ENCODE measurements at regions not wholly inside any gene's neighbourhood (a gene's known extent, or its start where the extent isn't known, plus 50 kb on each side); places are given as distances from the start of the nearest gene placed in this dataset.
"Not testable (repeated sequence)": the region's sequence is repeated elsewhere in the genome, so short reads cannot be mapped to it uniquely, and the experiment has no call there.

DNA sequence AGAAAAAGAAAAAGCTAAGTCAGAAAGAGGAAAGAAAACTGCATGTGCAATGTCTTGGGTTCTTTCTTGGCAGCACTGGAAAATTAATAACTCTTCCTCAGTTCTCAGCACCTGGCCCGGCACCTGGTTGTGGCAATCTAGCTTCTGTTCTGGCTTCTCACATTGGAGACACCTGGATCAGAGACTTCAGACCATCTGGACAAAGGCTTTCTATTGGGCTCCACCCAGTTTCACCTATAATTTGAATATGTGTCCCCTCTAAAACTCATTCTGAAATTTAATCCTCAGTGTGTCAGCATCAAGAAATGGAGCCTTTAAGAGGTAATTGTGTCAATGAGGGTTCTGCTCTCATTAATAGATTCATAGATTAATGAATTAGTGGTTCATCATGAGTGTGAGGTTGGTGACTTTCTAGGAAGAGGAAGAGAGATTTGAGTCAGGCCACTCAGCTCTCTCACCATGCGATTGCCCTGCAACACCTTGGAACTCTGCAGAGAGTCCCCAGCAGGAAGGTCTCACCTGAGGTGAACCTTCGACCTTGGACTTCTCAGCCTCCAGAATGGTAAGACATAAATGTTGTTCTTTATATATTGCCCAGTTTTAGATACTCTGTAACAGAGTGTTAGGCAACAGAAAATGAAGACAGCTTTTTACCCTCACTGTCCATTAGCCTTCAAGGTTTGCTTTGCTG lies 679.9 kb downstream of the NTRK3 start:
- DNase-seq: no peak

- peak; percentile 17 for DNase-seq
These were observed 680.6 kb downstream of the NTRK3 start for GRCh38 chr15:87575896-87576473.

DNA sequence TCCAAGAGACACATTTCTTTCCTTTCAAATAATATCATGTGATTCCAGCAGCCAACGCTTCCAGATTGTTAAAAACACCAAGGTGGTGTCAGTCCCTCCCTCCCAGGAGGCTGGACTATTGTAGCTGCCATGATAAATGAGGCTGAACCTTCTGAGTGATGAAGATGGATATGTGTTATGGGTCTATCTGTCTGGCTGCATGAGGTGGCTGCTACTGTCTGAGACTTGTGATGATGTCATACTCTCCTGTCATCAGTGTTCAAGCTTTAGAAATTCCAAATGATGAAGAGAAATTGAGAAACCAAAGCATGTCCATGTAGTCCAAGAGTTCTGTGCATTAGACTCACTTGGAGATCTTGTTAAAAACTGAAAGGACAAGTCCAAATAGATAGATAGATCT lies 683.0 kb downstream of the NTRK3 start:
- DNase-seq: no peak

DNA sequence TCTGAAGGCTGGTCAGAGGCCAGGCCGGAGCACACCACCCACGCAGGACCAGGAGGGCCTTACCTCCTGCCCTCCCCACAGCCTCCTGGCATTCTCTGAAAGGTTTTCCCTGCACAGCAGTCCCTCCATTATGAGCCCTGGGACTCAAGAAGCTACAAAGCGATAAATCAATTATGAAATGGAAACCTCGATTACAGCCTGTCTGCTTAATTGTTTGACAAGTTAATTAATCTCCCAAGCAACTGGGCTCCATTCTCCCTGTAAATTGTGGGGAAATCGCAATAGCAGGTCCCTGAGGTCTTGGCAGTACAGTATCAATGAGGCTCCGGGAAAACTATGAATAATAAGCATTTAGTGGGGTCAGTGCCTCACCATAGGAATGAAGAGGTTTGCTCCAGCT lies 683.5 kb downstream of the NTRK3 start:
- DNase-seq: no peak

DNA sequence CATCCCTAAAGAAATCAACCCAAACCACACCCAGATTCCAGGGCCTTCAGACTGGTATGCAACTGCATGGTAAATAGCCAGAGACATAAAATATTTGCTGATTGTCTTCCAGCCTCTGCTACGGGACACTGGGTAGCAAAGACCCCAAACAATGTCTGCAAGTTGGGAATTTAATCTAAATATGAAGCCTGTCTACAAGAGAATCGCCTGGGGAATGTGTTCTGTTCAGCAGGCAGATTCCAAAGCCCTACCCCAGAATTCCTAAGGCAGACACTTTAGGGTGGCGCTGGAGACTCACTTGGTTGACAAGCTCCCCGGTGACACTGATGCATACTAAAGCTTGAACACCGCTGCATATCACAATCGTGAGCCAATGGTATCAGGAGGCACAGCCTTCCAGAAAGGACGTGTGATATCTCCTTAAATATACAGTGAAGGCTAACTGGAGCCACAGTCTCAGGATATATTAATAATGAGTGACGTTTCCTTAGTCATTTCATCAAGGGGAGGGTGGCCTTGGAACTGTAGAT lies 684.1 kb downstream of the NTRK3 start:
- no peak for DNase-seq

DNA sequence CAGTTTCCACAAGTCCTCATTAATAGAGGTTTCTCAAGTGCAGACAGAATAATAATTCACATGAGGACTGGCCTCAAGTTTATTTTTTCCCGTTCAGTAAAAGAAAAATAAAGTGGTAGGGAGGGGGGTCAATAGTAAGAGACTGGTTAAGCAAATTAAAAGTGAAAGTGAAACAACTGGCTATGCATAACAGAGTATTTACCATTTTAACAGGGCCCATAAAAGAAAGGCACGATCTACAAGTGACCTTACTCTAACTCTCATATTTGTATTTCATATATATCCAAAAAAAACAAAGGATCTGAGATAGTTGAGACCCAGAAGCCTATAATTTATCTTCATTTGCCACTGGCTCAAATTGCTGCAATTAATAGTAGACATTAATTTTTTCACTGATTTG lies 686.3 kb downstream of the NTRK3 start:
- no peak for DNase-seq

GRCh38 chr15:87569581-87569980 lies 687.0 kb downstream of the NTRK3 start:
- DNase-seq: no peak

DNA sequence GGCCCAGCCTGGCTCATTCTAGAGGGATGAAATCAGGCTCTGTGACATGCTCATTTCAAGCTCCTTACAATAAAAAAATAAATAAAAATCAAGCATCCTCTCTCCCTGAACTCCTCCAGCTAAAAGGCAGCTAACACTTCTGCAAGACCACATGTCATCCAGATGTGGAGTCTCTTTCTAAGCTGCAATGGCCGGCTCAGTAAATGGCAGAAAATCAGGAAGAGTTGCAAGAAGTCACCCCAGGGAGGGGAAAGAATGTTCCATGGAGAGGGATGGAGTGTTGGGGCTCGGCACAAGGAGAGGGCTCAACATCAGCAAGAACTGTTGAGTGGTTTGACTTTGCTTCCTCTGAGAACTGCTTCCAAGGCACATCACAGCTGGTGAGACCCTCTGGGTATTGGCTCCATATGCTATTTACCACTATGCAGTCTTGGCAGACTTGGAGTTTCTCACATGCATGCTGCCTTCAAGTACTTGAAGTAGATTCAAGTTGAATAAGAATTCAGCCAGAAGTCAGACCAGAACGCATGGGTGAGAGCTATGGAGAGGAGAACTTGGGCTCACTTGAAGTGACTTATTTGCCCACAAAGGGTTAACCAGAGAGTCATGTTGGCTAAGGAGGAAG lies 689.0 kb downstream of the NTRK3 start:
- no peak for DNase-seq

DNA sequence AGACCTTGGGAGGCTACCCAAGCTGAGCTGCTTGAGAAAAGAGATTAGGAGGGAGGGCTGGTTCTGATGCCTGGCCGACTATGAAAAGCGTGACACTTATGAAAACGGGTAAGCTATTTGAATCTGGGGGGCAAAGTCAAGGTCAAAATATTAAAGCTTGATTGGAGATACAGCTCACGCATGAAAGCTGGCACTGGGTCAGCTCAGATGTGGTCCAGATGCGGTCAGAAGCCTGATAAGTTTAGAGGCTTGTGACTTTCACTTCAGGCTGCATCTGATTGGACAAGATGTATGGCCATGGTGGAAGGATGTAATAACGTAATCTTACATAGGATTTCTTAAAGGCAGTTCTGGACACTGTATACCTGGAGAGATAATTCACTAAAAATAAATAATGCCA lies 690.3 kb downstream of the NTRK3 start:
- DNase-seq: no peak

DNA sequence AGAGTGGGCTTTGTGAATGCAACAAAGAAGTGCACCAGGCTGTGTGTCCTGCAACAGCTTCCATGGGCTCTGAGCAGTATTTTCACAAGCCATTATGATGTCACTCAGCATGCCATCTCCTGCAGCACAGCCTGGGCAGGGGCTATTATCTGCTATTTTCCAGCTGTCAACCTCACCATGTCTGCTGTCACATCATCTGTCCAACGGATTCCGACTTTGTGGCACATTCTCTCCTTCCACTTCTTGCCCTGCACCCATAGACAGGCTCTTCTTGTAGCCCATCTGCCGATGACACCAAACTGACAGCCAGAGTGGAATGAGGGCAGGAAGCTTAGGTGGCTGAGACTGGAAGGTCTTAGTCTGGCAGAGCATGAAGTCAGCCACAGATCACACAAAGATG lies 691.9 kb downstream of the NTRK3 start:
- no peak for DNase-seq

GRCh38 chr15:87563869-87564268 lies 692.7 kb downstream of the NTRK3 start:
- DNase-seq: no peak

- DNase-seq: no peak
These were observed 694.3 kb downstream of the NTRK3 start for GRCh38 chr15:87562203-87562602.

- no peak for DNase-seq
These were observed 694.9 kb downstream of the NTRK3 start for GRCh38 chr15:87561641-87562040.

GRCh38 chr15:87557881-87558280 lies 698.7 kb downstream of the NTRK3 start:
- DNase-seq: no peak

- DNase-seq: no peak
These were observed 699.7 kb downstream of the NTRK3 start for GRCh38 chr15:87556886-87557285.

GRCh38 chr15:87549860-87550259 lies 706.7 kb downstream of the NTRK3 start:
- DNase-seq: no peak

GRCh38 chr15:87549296-87549695 lies 707.2 kb downstream of the NTRK3 start:
- DNase-seq: peak; percentile 45

DNA sequence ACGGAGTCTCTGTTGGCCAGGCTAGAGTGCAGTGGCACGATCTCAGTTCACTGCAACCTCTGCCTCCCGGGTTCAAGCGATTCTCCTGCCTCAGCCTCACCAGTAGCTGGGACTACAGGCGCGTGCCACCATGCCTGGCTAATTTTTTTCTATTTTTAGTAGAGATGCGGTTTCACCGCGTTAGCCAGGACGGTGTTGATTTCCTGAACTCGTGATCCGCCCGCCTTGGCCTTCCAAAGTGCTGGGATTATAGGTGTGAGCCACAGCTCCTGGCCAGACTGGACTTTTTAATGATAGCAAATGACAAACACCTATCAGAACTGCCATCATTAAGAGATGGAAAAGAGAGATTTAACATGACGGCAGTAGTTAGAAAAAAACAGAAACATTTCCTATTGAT lies 707.9 kb downstream of the NTRK3 start:
- not testable (repeated sequence) for DNase-seq

DNA sequence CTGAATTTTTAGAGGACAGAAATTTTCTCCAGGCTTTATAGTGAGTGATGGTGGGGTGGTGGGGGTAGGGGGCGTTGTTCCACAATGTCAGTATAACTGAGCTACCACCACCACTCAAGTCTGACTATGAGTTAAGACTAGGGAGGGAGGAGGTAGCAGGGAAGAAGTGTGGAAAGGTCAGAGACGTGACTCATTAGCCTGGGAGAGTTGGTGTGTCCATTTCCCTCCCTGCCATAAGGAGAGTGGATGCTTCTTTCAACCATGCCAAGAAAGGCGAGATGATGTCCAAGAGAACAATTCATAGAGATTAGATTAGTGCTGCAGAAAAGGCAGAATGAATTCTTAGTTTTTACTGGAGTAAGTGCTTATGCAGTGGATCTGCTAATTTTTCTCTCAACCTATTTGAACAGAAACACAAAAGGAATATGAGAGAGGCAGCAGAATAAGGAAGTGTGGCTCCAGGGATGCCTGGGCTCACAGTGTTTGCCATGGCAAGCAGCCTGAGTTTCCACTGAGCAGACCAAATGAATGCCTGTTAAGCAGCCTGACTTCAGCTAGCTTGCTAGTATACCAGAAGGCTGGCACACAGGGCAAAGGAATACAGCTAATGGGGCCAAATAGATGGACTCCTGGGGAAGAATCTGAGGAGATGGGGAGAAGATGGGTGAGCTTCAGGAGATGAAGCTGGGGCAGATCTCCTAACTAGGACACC lies 708.9 kb downstream of the NTRK3 start:
- DNase-seq: no peak

DNA sequence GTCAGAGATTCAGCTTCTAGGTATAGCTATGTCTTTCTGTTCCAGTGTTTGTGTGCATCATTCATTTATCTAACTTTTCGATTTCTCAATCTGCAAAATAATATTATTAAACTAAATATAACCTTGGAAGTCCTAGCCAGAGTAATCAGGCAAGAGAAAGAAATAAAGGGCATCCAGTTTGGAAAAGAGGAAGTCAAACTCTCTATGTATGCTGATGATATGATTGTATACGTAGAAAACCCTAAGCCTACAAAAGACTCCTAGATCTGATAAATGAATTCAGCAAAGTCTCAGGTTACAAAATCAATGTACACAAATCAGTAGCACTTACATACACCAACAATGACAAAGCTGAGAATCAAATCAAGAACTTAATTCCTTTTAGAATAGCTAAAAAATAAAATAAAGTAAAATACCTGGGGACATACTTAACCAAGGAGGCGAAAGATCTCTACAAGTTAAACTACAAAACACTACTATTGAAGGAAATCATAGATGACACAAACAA lies 718.2 kb downstream of the NTRK3 start:
- no peak for DNase-seq

DNA sequence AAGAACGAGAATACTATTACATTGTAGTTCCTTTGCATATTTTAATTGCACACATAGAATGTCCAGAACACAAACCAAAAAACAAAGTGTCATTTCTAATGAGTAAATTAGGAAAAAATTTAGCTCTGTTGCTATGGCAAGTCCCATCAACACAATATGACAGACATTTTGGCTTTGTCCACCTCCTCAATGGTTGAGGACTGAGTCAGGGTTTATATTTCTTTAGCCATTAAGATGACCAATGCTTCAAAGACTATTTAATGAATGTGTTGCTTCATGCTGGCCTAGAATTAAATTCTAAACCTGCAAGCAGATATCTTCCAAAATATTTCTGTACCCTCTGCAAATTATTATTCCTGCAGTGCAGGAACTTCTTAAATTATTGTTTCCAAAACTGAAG lies 719.2 kb downstream of the NTRK3 start:
- no peak for DNase-seq

DNA sequence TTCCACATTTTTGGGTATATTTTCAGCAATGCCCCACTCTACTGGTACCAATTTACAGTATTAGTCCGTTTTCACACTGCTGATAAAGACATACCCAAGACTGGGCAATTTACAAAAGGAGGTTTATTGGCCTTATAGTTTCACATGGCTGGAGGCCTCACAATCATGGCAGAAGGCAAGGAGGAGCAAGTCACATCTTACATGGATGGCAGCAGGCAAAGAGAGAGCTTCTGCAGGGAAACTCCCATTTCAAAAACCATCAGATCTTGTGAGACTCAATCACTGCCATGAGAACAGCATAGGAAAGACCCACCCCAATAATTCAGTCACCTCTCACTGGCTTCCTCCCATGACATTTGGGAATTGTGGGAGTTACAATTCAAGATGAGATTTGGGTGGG lies 722.9 kb downstream of the NTRK3 start:
- not testable (repeated sequence) for DNase-seq

DNA sequence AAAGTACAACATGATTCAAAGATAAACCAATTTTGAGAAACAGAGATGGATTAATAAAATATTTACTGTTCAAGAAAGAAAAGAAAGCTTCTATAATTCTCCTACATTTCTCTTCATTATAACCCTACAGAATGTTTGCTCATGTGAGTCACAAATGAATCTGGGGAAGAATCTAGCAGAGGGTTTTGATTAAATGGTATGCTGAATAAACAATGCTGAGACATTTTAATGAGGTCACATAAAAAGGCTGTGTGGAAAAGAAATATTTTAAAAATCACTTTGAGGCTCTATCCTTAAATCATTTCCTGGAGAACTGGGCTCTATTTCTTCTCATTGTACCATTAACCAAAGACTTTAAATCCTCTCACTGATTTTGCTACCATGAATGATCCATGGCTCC lies 727.7 kb downstream of the NTRK3 start:
- no peak for DNase-seq

GRCh38 chr15:87527875-87528274 lies 728.7 kb downstream of the NTRK3 start:
- no peak for DNase-seq

Measured in NCI-H1105 treated with DMSO at 0.1 percent for 48 hours (cell line).